Muscle layer of colon (tissue), 2 donors: ENCODE measurements at regions not wholly inside any gene's neighbourhood (a gene's known extent, or its start where the extent isn't known, plus 50 kb on each side); places are given as distances from the start of the nearest gene placed in this dataset.

ENCODE experiments used
- H3K27ac ChIP-seq: one replicate; pipeline ENCODE4 v1.7.0; 2013; ENCODE audit warnings: low read depth, mild to moderate bottlenecking, low read length, moderate library complexity
- H3K27me3 ChIP-seq, 2 donors: one replicate each; pipeline ENCODE4 v1.7.0; 2013; ENCODE audit warnings: low read length in 2 of 2, mild to moderate bottlenecking in 2 of 2; ENCODE audit not compliant: insufficient read depth in 2 of 2, control insufficient read depth in 1 of 2
- H3K36me3 ChIP-seq: one replicate; pipeline ENCODE4 v1.7.0; 2013; ENCODE audit warnings: mild to moderate bottlenecking, low read length; ENCODE audit not compliant: insufficient read depth
- H3K4me1 ChIP-seq: one replicate; pipeline ENCODE4 v1.7.0; 2013; ENCODE audit warnings: mild to moderate bottlenecking, low read length; ENCODE audit not compliant: insufficient read depth
- H3K4me3 ChIP-seq, 2 donors: one replicate each; pipeline ENCODE4 v1.7.0; 2013; ENCODE audit warnings: low read length in 2 of 2, low read depth in 1 of 2, mild to moderate bottlenecking in 1 of 2, moderate library complexity in 1 of 2
- H3K9ac ChIP-seq: one replicate; pipeline ENCODE4 v1.7.0; 2013; ENCODE audit warnings: low read length
- H3K9me3 ChIP-seq: one replicate; pipeline ENCODE4 v1.7.0; 2013; ENCODE audit warnings: mild to moderate bottlenecking, low read length
- donor health status: abdominal sarcoma.
- donor health status: Adenocarcinoma of cecum.

DNA sequence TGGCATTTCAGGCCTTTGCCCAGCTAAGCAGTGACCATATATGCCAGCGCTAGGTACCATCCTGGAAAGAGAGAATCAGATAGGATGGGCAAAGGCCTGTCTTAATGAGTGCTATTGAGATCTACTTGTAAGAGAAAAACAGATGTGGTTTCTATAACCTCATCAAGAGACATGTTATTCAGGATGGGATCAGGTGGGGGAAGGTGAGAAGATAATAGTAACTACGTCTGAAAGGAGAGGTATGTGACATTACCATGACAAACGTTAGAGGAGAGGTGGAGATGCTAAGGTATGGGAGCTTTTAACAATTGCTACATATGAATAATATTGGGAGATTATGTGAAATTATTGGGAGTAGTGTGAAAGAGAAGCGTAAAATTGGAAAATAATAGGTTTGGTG is 204.2 kb upstream of the PLXNA2 start:
- no peak overlapping the region for H3K27ac ChIP-seq
- no peaks in the 10 kb centered on the region for H3K9me3 ChIP-seq
- no peak overlapping the region for H3K9ac ChIP-seq
- no peaks in the 10 kb centered on the region for H3K36me3 ChIP-seq
- no peaks in the 10 kb centered on the region for H3K27me3 ChIP-seq
- no peak overlapping the region for H3K4me3 ChIP-seq
- H3K4me1 ChIP-seq = peaks cover 25% of the 10 kb centered on the region

DNA sequence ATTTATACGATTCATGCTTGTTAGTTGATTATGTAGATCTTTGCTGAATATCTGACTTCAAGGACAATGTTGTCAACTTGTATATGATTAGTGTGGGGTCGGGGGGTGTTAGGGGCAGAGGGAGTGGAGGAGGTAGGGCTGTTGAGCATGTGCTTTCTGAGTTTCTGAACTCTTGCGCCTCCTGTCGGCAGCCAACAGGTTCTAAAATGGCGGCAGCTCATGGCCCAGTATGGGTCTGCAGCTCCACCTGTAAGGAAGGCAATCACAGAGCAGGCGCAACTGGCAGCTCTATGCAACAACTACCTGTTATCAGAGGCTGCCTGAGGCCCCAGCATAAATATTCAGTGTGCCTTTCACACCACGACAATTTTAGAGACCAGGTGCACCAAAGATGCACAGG is 205.8 kb upstream of the PLXNA2 start:
- H3K9ac ChIP-seq = no peak overlapping the region
- no peak overlapping the region for H3K4me3 ChIP-seq
- no peaks in the 10 kb centered on the region for H3K36me3 ChIP-seq
- peaks cover 25% of the 10 kb centered on the region for H3K4me1 ChIP-seq
- no peaks in the 10 kb centered on the region for H3K9me3 ChIP-seq
- no peaks in the 10 kb centered on the region for H3K27me3 ChIP-seq
- H3K27ac ChIP-seq = no peak overlapping the region

DNA sequence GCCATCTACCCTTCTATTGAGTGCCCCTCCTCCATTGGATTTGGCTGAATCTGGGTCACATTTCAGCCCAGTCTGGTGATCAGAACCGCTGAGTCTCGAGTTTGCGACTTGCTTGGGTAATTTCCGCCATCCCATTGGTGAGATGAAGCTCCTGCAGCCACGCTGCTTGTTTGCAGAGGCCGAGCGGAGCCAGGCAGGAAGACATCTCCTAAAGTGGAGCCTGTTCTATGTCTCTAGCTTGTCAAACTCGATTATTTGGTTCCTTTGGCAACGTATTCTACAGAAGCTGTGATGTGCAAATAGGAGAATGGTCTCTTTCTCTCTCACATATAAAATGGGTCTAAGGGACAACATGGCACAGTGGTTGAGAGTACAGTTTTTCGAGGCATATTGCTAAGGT is 206.8 kb upstream of the PLXNA2 start:
- Histone ChIP-seq H3K36me3 (no peaks in the 10 kb centered on the region), H3K27ac (no peak overlapping the region), H3K27me3 (no peaks in the 10 kb centered on the region)

DNA sequence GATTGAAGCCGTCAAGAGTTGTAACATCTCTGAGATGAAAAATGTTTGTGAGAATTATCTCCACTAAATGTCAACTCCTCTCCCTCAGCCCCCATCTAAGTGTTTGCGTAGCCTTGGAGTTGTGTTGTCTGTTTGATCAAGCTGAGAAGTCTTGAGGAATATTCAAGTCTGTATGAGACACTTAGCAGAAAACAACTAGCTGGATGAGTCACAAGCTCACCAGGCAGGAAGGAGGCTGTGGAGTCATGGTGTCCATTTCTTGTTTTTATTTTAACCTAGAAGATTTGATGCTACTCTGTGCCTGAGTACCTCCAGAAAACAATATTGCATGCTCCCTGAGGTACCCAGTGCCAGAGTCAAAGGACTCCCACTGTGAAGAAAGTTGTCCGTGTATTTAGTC is 211.6 kb upstream of the PLXNA2 start:
- no peak overlapping the region for H3K4me3 ChIP-seq
- H3K36me3 ChIP-seq = no peaks in the 10 kb centered on the region
- no peaks in the 10 kb centered on the region for H3K27me3 ChIP-seq
- H3K4me1 ChIP-seq = peaks cover 14% of the 10 kb centered on the region
- H3K9me3 ChIP-seq = no peaks in the 10 kb centered on the region
- no peak overlapping the region for H3K27ac ChIP-seq
- no peak overlapping the region for H3K9ac ChIP-seq

More for the DNA sequence above, 206.8 kb upstream of the PLXNA2 start:
- H3K9ac ChIP-seq = no peak overlapping the region
- peaks cover 25% of the 10 kb centered on the region for H3K4me1 ChIP-seq
- H3K9me3 ChIP-seq = no peaks in the 10 kb centered on the region
- no peak overlapping the region for H3K4me3 ChIP-seq

DNA sequence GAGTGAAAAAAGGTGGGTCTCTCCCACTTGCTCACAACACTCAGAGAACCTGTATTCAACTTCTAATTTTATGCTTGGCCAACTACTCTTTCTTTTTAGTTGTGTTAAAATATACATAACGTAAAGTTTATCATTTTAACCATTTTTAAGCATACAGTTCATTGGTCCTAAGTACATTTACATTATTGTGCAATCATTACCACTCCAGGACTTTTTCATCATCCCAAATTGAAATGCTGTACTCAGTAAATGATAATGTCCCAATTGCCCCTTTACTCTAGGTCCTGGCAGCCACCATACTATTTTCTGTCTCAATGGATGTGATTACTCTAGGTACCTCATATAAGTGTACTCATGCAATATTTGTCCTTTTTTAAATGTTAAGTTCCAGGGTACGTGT is 212.3 kb upstream of the PLXNA2 start:
- Histone ChIP-seq H3K4me3 (no peak overlapping the region), H3K27me3 (no peaks in the 10 kb centered on the region), H3K9me3 (no peaks in the 10 kb centered on the region), H3K4me1 (peaks cover 8% of the 10 kb centered on the region), H3K36me3 (no peaks in the 10 kb centered on the region), H3K9ac (no peak overlapping the region), H3K27ac (no peak overlapping the region)

DNA sequence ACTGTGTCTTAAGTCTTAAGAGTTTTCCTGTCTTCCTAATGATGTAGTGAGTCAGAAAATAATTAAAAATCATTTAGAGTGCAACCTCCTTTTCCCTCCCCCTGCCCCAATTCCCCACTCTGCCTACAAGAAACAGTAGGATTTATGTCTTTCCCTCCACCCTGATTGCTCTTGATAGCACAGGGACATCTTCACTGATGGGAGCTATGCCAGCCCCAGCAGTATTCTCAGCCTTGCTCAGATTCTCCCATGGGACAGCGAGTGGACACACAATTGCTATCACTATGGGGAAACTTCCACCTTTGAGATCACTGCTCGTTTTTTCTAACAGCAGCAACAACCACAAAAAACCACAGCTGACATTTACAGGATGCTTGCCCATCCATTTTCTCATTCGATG is 216.6 kb upstream of the PLXNA2 start:
- no peaks in the 10 kb centered on the region for H3K27me3 ChIP-seq
- H3K9me3 ChIP-seq = no peaks in the 10 kb centered on the region
- H3K4me1 ChIP-seq = no peaks in the 10 kb centered on the region
- H3K36me3 ChIP-seq = no peaks in the 10 kb centered on the region
- H3K27ac ChIP-seq = no peak overlapping the region
- no peak overlapping the region for H3K9ac ChIP-seq
- H3K4me3 ChIP-seq = no peak overlapping the region

DNA sequence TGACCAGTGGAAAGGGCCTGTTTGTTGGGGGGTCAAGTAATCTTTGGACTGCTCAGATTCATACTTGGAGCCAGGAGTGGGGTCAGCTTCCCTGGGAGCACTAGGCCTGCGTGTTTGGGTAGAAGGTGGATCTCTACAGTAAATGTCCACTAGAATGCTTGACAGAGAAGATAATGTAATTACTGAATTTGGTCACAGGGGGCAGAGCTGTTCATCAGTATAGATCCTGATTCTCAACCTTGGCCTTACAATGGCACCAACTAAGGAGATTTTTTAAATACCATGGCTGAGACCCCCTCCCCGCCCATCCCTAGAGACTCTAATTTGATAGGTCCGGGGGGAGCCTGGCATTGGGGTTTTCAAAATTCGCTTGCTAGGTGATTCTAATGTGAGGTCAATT is 217.5 kb upstream of the PLXNA2 start:
- H3K36me3 ChIP-seq = no peaks in the 10 kb centered on the region
- H3K9me3 ChIP-seq = no peaks in the 10 kb centered on the region
- H3K4me3 ChIP-seq = no peak overlapping the region
- H3K27ac ChIP-seq = no peak overlapping the region
- no peaks in the 10 kb centered on the region for H3K4me1 ChIP-seq
- no peaks in the 10 kb centered on the region for H3K27me3 ChIP-seq
- H3K9ac ChIP-seq = no peak overlapping the region

DNA sequence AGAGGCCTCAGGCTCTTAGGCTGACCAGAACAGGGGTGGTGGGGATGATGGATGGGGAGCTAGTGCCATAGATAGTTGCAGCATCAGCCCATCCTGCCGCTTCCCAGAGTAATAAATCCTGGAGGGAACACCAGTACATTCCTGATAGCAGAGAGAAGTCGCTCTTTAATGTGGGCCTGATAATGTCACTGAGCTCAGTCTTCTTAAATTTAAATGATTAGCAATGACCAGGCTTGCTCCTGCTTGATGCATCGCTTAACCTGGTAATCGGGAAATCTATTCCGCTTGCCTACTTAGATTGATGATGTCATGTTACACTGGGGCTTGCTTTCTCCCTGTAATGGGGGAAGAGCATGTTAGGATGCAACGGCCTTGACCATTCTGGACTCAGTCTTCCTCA is 218.6 kb upstream of the PLXNA2 start:
- H3K27me3 ChIP-seq = no peaks in the 10 kb centered on the region
- no peaks in the 10 kb centered on the region for H3K4me1 ChIP-seq
- no peak overlapping the region for H3K27ac ChIP-seq
- H3K9ac ChIP-seq = no peak overlapping the region
- H3K36me3 ChIP-seq = no peaks in the 10 kb centered on the region
- no peaks in the 10 kb centered on the region for H3K9me3 ChIP-seq
- H3K4me3 ChIP-seq = no peak overlapping the region

DNA sequence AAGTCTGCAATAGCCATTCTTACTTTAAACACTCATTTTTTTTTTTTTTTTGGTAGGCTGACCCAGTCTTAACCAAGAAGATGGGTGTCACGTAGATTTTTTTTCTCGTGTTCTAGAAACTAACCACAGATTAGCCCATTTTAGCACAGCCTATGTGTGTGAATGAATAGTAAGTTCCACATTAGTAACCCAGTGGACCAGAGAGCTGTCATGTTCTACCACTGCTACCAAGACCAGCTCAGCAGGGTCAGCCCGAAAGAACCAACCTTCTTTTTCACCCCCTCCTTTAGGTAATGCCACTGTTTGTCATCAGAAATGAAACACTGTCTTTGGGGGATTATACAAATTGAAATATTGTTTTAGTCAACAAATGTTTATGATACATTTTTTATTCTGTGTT is 221.1 kb upstream of the PLXNA2 start:
- Histone ChIP-seq H3K9me3 (no peaks in the 10 kb centered on the region), H3K27ac (no peak overlapping the region), H3K4me1 (no peaks in the 10 kb centered on the region), H3K27me3 (no peaks in the 10 kb centered on the region), H3K4me3 (no peak overlapping the region), H3K36me3 (no peaks in the 10 kb centered on the region), H3K9ac (no peak overlapping the region)

DNA sequence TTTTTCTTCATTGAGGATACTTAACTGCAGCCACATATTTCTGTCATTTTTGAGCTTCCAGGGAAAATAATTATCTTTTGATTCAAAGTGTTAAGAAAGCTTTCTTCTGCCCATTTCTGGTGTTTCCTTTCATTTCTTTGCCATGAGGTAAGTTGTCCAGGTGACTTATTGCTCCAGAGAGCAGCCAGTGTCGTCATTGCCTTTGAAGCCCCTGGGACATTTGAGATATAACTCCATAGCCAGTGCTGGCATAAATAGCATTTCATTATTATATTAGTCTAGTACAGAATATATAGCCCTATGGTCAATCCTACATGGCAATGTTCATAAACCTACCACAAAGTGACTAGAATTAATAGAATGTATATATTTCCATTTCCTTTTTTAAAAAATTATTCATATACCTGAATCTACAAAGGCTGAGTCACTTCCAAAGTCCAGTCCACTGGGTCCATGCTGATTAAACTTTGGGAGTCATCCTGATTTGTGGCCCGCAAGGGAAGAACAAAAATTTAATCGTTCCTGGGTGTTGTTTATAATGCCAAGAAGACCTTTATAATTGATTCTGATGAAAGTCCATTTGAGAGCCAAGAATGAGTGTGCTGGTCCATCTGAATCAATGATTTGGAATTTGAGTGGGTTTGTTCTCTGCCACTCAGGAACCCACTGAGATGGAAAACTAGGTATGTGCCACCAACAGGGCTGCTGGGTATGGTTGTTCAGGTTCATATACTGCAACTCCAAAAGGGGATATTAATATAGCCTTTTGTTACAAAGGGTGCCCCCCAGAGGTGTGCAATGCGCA is 221.8 kb upstream of the PLXNA2 start:
- Histone ChIP-seq H3K9me3 (no peaks in the 10 kb centered on the region), H3K4me3 (no peak overlapping the region), H3K27me3 (no peaks in the 10 kb centered on the region), H3K36me3 (no peaks in the 10 kb centered on the region), H3K27ac (no peak overlapping the region), H3K4me1 (no peaks in the 10 kb centered on the region), H3K9ac (no peak overlapping the region)

DNA sequence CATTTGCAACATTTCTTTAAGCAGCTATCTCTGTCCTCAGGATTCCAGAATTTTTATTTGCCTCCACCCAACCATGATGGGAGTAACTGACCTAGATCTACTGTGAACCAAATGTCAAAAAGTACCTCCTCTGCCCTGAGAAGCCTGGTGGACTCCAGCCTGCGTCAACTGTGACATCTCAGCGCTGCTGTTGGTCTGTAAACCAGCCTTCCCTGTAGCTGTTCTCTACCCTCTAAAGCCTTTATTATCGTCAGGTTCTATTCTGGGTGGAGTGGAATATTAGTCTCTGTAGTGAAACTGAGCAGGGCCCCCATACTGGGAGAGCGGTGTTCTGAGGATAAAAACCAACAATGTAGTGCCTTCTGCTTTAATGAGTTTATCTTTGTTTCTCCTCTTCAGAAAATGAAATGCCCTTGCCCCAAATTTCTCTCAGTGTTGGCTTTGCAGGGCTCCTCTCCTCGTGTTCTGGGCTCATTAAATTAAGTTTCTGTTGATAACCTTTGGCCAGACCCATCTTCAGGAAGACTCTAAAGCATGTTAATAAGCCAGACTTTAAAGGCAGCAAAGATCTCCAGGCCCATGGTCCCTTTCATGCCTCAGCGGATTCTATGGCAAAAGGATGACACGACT is 223.1 kb upstream of the PLXNA2 start:
- Histone ChIP-seq H3K27ac (no peak overlapping the region), H3K9me3 (no peaks in the 10 kb centered on the region), H3K4me3 (no peak overlapping the region), H3K36me3 (no peaks in the 10 kb centered on the region), H3K27me3 (no peaks in the 10 kb centered on the region), H3K9ac (no peak overlapping the region), H3K4me1 (no peaks in the 10 kb centered on the region)

DNA sequence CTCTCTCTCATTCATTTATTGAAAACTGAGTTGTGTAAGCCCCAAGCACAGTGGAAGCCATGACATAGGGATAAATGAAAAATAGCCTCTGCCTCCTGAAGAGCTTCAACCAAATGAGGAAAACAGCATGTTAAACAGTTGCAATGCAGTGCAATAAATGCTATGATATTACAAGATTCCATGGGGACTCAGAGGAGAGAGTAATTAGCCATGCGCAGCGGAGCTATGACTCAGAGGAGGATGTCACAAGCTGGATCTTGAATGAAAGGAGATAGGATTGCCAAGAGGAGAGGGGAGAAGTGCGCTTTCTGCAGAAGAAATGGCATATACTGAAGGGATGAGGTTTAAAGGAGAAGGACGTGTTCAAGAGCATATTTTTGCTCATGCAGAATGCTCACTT is 231.3 kb upstream of the PLXNA2 start:
- Histone ChIP-seq H3K27me3 (no peaks in the 10 kb centered on the region), H3K4me1 (peaks cover 21% of the 10 kb centered on the region), H3K4me3 (no peak overlapping the region), H3K36me3 (no peaks in the 10 kb centered on the region), H3K9me3 (no peaks in the 10 kb centered on the region), H3K27ac (no peak overlapping the region), H3K9ac (no peak overlapping the region)
